Aorta (tissue), 5 donors: ENCODE measurements at regions not wholly inside any gene's neighbourhood (a gene's known extent, or its start where the extent isn't known, plus 50 kb on each side); places are given as distances from the start of the nearest gene placed in this dataset.

Source experiments
- ATAC-seq: fragments of 200-7000 bp; cut with Tn5 transposase; one replicate; pipeline ENCODE4 v1.9.1; 2022; ENCODE audit warnings: moderate library complexity; ENCODE audit not compliant: low FRiP score
- DNase-seq, 2 donors: peaks; one replicate each; pipeline ENCODE4 v3.0.0-alpha.2; 2020
- H3K27ac ChIP-seq, 2 donors: one replicate each; pipeline ENCODE4 v1.5.1; 2013; ENCODE audit warnings: low read length in 2 of 2, mild to moderate bottlenecking in 2 of 2, moderate library complexity in 2 of 2, control low read depth in 1 of 2, inconsistent platforms in 1 of 2, low read depth in 1 of 2
- H3K27me3 ChIP-seq, 2 donors: one replicate each; pipeline ENCODE4 v1.6.1; 2013; ENCODE audit warnings: control low read depth in 1 of 2, low read length in 1 of 2, mild to moderate bottlenecking in 1 of 2, moderate library complexity in 1 of 2; ENCODE audit not compliant: insufficient read depth in 2 of 2, control insufficient read depth in 1 of 2
- H3K36me3 ChIP-seq, 2 donors: one replicate each; pipeline ENCODE4 v1.6.1; 2013; ENCODE audit warnings: control low read depth in 1 of 2, low read length in 1 of 2, mild to moderate bottlenecking in 1 of 2; ENCODE audit not compliant: insufficient read depth in 2 of 2, control insufficient read depth in 1 of 2
- H3K4me1 ChIP-seq, 2 donors: one replicate each; pipeline ENCODE4 v1.6.1; 2013; ENCODE audit warnings: low read length in 2 of 2, control low read depth in 1 of 2, mild to moderate bottlenecking in 1 of 2, moderate library complexity in 1 of 2; ENCODE audit not compliant: insufficient read depth in 2 of 2, control insufficient read depth in 1 of 2
- H3K4me3 ChIP-seq, 2 donors: one replicate each; pipeline ENCODE4 v1.5.1; 2013; ENCODE audit warnings: low read length in 2 of 2, control low read depth in 1 of 2, mild to moderate bottlenecking in 1 of 2
- H3K9me3 ChIP-seq: one replicate; pipeline ENCODE4 v1.6.1; 2013; ENCODE audit warnings: mild to moderate bottlenecking, low read length; ENCODE audit not compliant: control insufficient read depth
- WGBS, 2 donors: extraction: QIAGEN DNeasy Blood & Tissue Kit; methylation state at CpG; one replicate each; pipeline ENCODE4 v1.1.7; 2013; 5-methylcytosine and 5-hydroxymethylcytosine counted together
- intact Hi-C, 2 donors: fragments of 100-400 bp; cut with DNase I; formaldehyde crosslinking; loops; one replicate each; pipeline versions ENCODE4 v1.14.2 to v1.15.0; 2022
- donor health status: healthy with polysubstance abuse.
- donor health status: Bipolar disorder and iron deficiency.
- donor health status: DM: no; HTN: no; CAD: no.
- donor health status: DM: no; HTN: no; CAD: no.
- donor health status: DM: yes; HTN: yes; CAD: no.

GRCh38 chr4:13169731-13170525, 314.2 kb downstream of the RAB28 start:
- DNase-seq (no peak), ATAC-seq (no peak)
- H3K4me1 ChIP-seq = no peaks in the 10 kb centered on the region
- no peaks in the 10 kb centered on the region for H3K27me3 ChIP-seq
- no peaks in the 10 kb centered on the region for H3K36me3 ChIP-seq
- H3K9me3 ChIP-seq = no peaks in the 10 kb centered on the region
- intact Hi-C loops = no loop called here
- WGBS, 2 donors = 76 to 87% methylated on average over 3 of the region's 3 CpGs
- no peak overlapping the region for H3K4me3 ChIP-seq
- H3K27ac ChIP-seq = no peak overlapping the region

- ATAC-seq = no peak
- Histone ChIP-seq H3K36me3 (no peaks in the 10 kb centered on the region), H3K4me1 (no peaks in the 10 kb centered on the region), H3K9me3 (no peaks in the 10 kb centered on the region), H3K27me3 (no peaks in the 10 kb centered on the region), H3K27ac (no peak overlapping the region), H3K4me3 (no peak overlapping the region)
- DNase-seq = no peak
- intact Hi-C loops = no loop called here
- WGBS, 2 donors = 89 to 91% methylated on average over 2 of the region's 2 CpGs
Observed at GRCh38 chr4:13168326-13168725, 315.8 kb downstream of the RAB28 start.

GRCh38 chr4:13166214-13166613, 317.9 kb downstream of the RAB28 start:
- Histone ChIP-seq H3K9me3 (no peaks in the 10 kb centered on the region), H3K36me3 (no peaks in the 10 kb centered on the region), H3K4me3 (no peak overlapping the region), H3K27me3 (no peaks in the 10 kb centered on the region), H3K4me1 (peaks cover 0 to 4% of the 10 kb centered on the region in 2 donors), H3K27ac (no peak overlapping the region)
- no peak for DNase-seq
- ATAC-seq = no peak
- intact Hi-C loops = no loop called here
- WGBS, 2 donors = 10% methylated on average over 2 of the region's 2 CpGs

GRCh38 chr4:13164783-13165331, 319.3 kb downstream of the RAB28 start:
- intact Hi-C loops = no loop called here

GRCh38 chr4:13162886-13163285, 321.3 kb downstream of the RAB28 start:
- H3K4me1 ChIP-seq = peaks cover 0 to 6% of the 10 kb centered on the region in 2 donors
- no peak overlapping the region for H3K27ac ChIP-seq
- DNase-seq (peak in 1 of 2 donors; percentile 43), ATAC-seq (no peak)
- intact Hi-C loops = no loop called here
- WGBS, 2 donors = 52 to 55% methylated on average over 5 of the region's 5 CpGs
- no peaks in the 10 kb centered on the region for H3K27me3 ChIP-seq
- no peak overlapping the region for H3K4me3 ChIP-seq
- H3K36me3 ChIP-seq = no peaks in the 10 kb centered on the region
- H3K9me3 ChIP-seq = no peaks in the 10 kb centered on the region

More at GRCh38 chr4:13164783-13165331, 319.3 kb downstream of the RAB28 start:
- Histone ChIP-seq H3K27me3 (no peaks in the 10 kb centered on the region), H3K4me1 (peaks cover 0 to 6% of the 10 kb centered on the region in 2 donors), H3K36me3 (no peaks in the 10 kb centered on the region), H3K4me3 (no peak overlapping the region), H3K9me3 (no peaks in the 10 kb centered on the region), H3K27ac (no peak overlapping the region)
- ATAC-seq (no peak), DNase-seq (no peak)
- 96% methylated on average over 6 of the region's 6 CpGs for WGBS, 2 donors

GRCh38 chr4:13160920-13161319, 323.2 kb downstream of the RAB28 start:
- Histone ChIP-seq H3K36me3 (no peaks in the 10 kb centered on the region), H3K4me1 (peaks cover 0 to 6% of the 10 kb centered on the region in 2 donors), H3K27me3 (no peaks in the 10 kb centered on the region), H3K4me3 (no peak overlapping the region), H3K27ac (no peak overlapping the region), H3K9me3 (no peaks in the 10 kb centered on the region)
- DNase-seq = no peak
- intact Hi-C loops = no loop called here
- WGBS, 2 donors = 17% methylated on average over 2 of the region's 2 CpGs
- ATAC-seq = no peak

GRCh38 chr4:13159041-13159620, 325.0 kb downstream of the RAB28 start:
- DNase-seq = no peak
- Histone ChIP-seq H3K9me3 (no peaks in the 10 kb centered on the region), H3K36me3 (no peaks in the 10 kb centered on the region), H3K27me3 (no peaks in the 10 kb centered on the region), H3K4me1 (peaks cover 0 to 6% of the 10 kb centered on the region in 2 donors), H3K27ac (no peak overlapping the region), H3K4me3 (no peak overlapping the region)
- ATAC-seq = no peak
- intact Hi-C loops = no loop called here
- 72 to 76% methylated on average over 4 of the region's 4 CpGs for WGBS, 2 donors

- ATAC-seq (no peak), DNase-seq (no peak)
- H3K4me1 ChIP-seq = no peaks in the 10 kb centered on the region
- no peaks in the 10 kb centered on the region for H3K36me3 ChIP-seq
- intact Hi-C loops = no loop called here
- no peak overlapping the region for H3K27ac ChIP-seq
- no peak overlapping the region for H3K4me3 ChIP-seq
- H3K27me3 ChIP-seq = no peaks in the 10 kb centered on the region
- H3K9me3 ChIP-seq = no peaks in the 10 kb centered on the region
- WGBS, 2 donors = 39 to 47% methylated on average over 7 of the region's 7 CpGs
Observed at GRCh38 chr4:13151194-13151593, 332.9 kb downstream of the RAB28 start.
